ENCODE measurements at regions not wholly inside any gene's neighbourhood (a gene's known extent, or its start where the extent isn't known, plus 50 kb on each side); places are given as distances from the start of the nearest gene placed in this dataset.

DNA sequence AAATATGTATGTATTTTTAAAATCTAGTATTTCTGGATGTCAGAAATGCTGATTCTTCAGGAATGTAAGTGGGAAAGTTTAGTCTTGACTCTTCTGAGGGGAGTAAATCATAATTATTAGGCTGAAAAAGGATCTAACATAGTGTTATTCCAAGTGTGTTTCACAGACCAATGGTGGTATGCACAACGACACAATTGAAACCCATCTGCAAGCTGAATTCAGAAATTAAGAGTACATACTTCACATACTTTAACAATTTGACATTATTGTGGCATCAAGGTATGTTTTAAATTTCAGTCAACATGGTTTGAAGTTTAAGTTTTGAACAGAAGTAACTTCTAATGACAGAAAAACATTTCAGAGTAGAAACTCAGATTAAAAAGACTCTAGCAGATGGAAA lies 236.7 kb downstream of the SLC7A11 start:
- no peak for TF ChIP-seq CTCF (tag by site-specific recombination; IDR thresholded peaks at IDR 0.05)
- no peak for TF ChIP-seq RBAK (tag by site-specific recombination; IDR thresholded peaks at IDR 0.05)

Data from HEK293 (cell line).